Left lung (tissue), 4 donors: ENCODE measurements at regions not wholly inside any gene's neighbourhood (a gene's known extent, or its start where the extent isn't known, plus 50 kb on each side); places are given as distances from the start of the nearest gene placed in this dataset.

ENCODE experiments used
- ATAC-seq: fragments of 200-7000 bp; cut with Tn5 transposase; one replicate; pipeline ENCODE4 v1.9.1; 2020; ENCODE audit warnings: moderate library complexity
- DNase-seq, 4 donors: peaks; one replicate each; pipeline ENCODE4 v3.0.0-alpha.2; 2013 to 2020
- H3K27ac ChIP-seq, 2 donors: fragments of 200-600 bp; sonication (generic) in 1 of 2; one replicate each; pipeline versions ENCODE4 v1.5.0 to v1.8.0; 2020 to 2021
- H3K27me3 ChIP-seq, 2 donors: fragments of 200-600 bp; sonication (generic) in 1 of 2; one replicate each; pipeline versions ENCODE4 v1.5.0 to v1.8.0; 2020 to 2021
- H3K36me3 ChIP-seq, 2 donors: fragments of 200-600 bp; sonication (generic) in 1 of 2; one replicate each; pipeline versions ENCODE4 v1.5.0 to v1.8.0; 2020 to 2021
- H3K4me1 ChIP-seq, 2 donors: fragments of 200-600 bp; one replicate each; pipeline ENCODE4 v1.8.0; 2021
- H3K4me3 ChIP-seq, 2 donors: fragments of 200-600 bp; sonication (generic) in 1 of 2; one replicate each; pipeline versions ENCODE4 v1.5.0 to v1.8.0; 2020 to 2021; ENCODE audit warnings: mild to moderate bottlenecking in 1 of 2
- H3K9me3 ChIP-seq, 2 donors: fragments of 200-600 bp; sonication (generic) in 1 of 2; one replicate each; pipeline versions ENCODE4 v1.5.0 to v1.8.0; 2020 to 2021
- intact Hi-C, 2 donors: fragments of 100-400 bp; cut with DNase I; formaldehyde crosslinking; loops; one replicate each; pipeline versions ENCODE4 v1.11.2 to v1.14.2; 2022
- TF ChIP-seq, protein P1 (sequence below), 2 donors: fragments of 200-600 bp; sonication (generic) in 1 of 2; IDR thresholded peaks; one replicate each; pipeline versions ENCODE4 v1.5.0 to v1.8.0; 2021; ENCODE audit warnings: antibody characterized with exemption in 2 of 2
- donor health status: DM: no; HTN: yes; CAD: no.
- donor health status: DM: no; HTN: no; CAD: no.

DNA sequence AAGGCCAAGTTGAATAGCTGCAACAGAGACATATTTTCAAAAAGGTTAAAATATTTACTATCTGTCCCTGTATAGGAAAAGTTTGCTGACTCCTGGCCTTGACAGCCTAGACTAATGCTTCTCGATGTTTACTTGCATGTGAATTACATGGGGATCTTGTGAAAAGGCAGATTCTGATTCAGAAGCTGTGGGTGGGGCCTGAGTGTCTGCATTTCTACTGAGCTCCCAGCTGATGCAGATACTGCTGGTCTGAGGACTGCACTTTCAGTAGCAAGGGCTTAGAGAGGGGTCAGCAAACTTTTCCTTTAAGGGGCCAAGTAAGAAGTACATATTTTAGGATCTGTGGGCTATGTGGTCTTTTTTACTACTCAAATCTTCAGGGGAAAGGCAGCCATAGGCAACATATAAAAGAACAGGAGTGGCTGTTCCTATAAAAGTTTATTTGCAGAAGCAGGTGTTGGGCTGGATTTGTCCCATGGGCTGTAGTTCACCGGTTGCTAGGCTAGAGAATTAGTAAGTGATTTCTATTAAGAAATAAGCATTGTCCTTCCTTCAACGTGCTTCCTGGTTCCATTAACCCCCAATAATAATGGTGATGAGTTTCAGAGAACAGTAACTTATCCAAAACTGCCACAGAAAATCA, 97.2 kb upstream of the PDE5A start:
- Histone ChIP-seq H3K4me1 (peaks cover 3 to 9% of the 10 kb centered on the region in 2 donors), H3K36me3 (no peaks in the 10 kb centered on the region), H3K4me3 (no peak overlapping the region), H3K9me3 (no peaks in the 10 kb centered on the region), H3K27ac (peak overlapping the region in 1 of 2 donors; percentile 31), H3K27me3 (no peaks in the 10 kb centered on the region)
- DNase-seq (no peak), ATAC-seq (no peak)
- intact Hi-C loops = no loop called here
- TF ChIP-seq, protein P1, sequence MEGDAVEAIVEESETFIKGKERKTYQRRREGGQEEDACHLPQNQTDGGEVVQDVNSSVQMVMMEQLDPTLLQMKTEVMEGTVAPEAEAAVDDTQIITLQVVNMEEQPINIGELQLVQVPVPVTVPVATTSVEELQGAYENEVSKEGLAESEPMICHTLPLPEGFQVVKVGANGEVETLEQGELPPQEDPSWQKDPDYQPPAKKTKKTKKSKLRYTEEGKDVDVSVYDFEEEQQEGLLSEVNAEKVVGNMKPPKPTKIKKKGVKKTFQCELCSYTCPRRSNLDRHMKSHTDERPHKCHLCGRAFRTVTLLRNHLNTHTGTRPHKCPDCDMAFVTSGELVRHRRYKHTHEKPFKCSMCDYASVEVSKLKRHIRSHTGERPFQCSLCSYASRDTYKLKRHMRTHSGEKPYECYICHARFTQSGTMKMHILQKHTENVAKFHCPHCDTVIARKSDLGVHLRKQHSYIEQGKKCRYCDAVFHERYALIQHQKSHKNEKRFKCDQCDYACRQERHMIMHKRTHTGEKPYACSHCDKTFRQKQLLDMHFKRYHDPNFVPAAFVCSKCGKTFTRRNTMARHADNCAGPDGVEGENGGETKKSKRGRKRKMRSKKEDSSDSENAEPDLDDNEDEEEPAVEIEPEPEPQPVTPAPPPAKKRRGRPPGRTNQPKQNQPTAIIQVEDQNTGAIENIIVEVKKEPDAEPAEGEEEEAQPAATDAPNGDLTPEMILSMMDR (IDR thresholded peaks at IDR 0.05) = no peak

- intact Hi-C loops = no loop called here
- H3K36me3 ChIP-seq = no peaks in the 10 kb centered on the region
- ATAC-seq (no peak), DNase-seq (no peak)
- H3K27ac ChIP-seq = no peak overlapping the region
- H3K9me3 ChIP-seq = no peaks in the 10 kb centered on the region
- no peaks in the 10 kb centered on the region for H3K27me3 ChIP-seq
- TF ChIP-seq, protein P1 (IDR thresholded peaks at IDR 0.05) = no peak
- peaks cover 0 to 2% of the 10 kb centered on the region in 2 donors for H3K4me1 ChIP-seq
- no peak overlapping the region for H3K4me3 ChIP-seq
Observed at GRCh38 chr4:119725011-119725410, 96.4 kb upstream of the PDE5A start.

DNA sequence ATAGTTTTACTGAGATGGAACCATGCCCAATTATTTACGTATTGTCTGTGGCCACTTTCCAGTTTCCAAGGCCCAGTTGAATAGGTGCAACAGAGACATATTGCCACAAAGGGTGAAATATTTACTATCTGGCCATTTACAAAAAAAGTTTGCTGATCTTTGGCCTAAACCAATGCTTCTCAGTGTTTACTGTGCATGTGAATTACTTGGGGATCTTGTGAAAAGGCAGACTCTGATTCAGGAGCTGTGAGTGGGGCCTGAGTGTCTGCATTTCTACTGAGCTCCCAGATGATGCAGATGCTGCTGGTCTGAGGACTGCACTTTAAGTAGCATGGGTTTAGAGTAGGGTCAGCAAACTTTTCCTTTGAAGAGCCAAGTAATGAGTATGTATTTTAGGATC, 94.1 kb upstream of the PDE5A start:
- DNase-seq = no peak
- intact Hi-C loops = no loop called here
- H3K36me3 ChIP-seq = no peaks in the 10 kb centered on the region
- no peak for ATAC-seq
- H3K27me3 ChIP-seq = no peaks in the 10 kb centered on the region
- no peaks in the 10 kb centered on the region for H3K4me1 ChIP-seq
- no peak overlapping the region for H3K4me3 ChIP-seq
- H3K9me3 ChIP-seq = peaks cover 0 to 9% of the 10 kb centered on the region in 2 donors
- TF ChIP-seq, protein P1 (IDR thresholded peaks at IDR 0.05) = no peak
- H3K27ac ChIP-seq = no peak overlapping the region

- no peaks in the 10 kb centered on the region for H3K4me1 ChIP-seq
- DNase-seq (no peak), ATAC-seq (peak; percentile 24)
- H3K27ac ChIP-seq = no peak overlapping the region
- intact Hi-C loops = no loop called here
- TF ChIP-seq, protein P1 (IDR thresholded peaks at IDR 0.05) = no peak
- no peaks in the 10 kb centered on the region for H3K27me3 ChIP-seq
- no peaks in the 10 kb centered on the region for H3K36me3 ChIP-seq
- no peak overlapping the region for H3K4me3 ChIP-seq
- H3K9me3 ChIP-seq = peaks cover 0 to 14% of the 10 kb centered on the region in 2 donors
Observed at GRCh38 chr4:119721878-119722277, 93.3 kb upstream of the PDE5A start.

DNA sequence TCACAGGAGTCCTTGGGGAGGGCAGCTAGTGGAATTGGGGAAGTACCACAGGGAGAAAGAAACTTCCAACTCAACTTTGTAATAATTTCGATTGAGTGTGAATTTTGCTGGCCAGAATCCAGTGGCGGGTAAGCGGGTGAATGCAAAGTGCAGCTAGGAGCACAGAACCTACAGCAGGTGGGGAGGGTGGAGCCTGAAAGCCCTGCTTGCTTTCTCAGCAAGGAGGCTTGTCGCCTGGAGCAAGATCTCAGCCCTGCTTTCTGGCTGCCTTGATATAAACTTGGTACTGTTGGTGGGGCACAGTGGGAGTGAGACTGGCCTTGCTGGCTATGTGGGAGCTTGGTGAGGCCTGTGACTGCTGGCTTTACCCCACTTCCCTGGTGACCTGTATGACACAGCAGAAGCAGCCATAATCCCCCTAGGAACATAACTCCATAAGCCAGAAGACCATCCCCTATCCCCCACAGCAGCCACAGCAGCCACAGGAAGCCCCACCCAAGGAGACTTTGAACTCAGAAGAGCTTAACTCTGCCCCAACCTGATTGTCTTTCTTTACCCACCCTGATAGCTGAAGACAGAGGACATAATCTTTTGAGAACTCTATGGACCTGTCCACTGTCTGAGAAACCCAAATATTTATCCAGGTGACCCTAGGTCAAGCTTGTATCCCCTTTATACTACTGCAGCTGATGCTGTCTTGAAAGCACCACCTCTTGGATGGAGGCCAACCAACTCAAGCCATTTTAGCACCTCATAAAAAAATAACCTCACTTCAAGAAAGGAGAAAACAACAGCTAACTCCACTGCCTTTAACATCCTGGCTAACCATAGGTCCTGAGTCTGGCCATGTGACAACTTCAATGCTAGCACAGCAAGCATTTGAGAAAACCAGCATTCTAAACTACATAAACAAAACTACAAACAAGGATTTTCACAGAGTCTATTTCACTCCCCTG, 87.2 kb upstream of the PDE5A start:
- DNase-seq = peak in 1 of 4 donors; percentile 11
- TF ChIP-seq, protein P1 (IDR thresholded peaks at IDR 0.05) = no peak
- no peaks in the 10 kb centered on the region for H3K36me3 ChIP-seq
- H3K4me3 ChIP-seq = no peak overlapping the region
- H3K27me3 ChIP-seq = no peaks in the 10 kb centered on the region
- no peak overlapping the region for H3K27ac ChIP-seq
- no peak for ATAC-seq
- intact Hi-C loops = no loop called here
- no peaks in the 10 kb centered on the region for H3K4me1 ChIP-seq
- peaks cover 0 to 30% of the 10 kb centered on the region in 2 donors for H3K9me3 ChIP-seq
